HL-60 (cell line): ENCODE measurements at regions not wholly inside any gene's neighbourhood (a gene's known extent, or its start where the extent isn't known, plus 50 kb on each side); places are given as distances from the start of the nearest gene placed in this dataset.

ENCODE experiments used
- TF ChIP-seq, protein P1 (sequence below): IDR thresholded peaks from one replicate; pipeline ENCODE4 v1.5.1; 2011; ENCODE audit warnings: low read length, control low read depth, inconsistent platforms; ENCODE audit not compliant: insufficient read depth
- TF ChIP-seq, protein P2 (sequence below): IDR thresholded peaks from 2 replicates; pipeline ENCODE4 v1.6.1; 2012; ENCODE audit warnings: low read depth; ENCODE audit not compliant: insufficient replicate concordance

DNA sequence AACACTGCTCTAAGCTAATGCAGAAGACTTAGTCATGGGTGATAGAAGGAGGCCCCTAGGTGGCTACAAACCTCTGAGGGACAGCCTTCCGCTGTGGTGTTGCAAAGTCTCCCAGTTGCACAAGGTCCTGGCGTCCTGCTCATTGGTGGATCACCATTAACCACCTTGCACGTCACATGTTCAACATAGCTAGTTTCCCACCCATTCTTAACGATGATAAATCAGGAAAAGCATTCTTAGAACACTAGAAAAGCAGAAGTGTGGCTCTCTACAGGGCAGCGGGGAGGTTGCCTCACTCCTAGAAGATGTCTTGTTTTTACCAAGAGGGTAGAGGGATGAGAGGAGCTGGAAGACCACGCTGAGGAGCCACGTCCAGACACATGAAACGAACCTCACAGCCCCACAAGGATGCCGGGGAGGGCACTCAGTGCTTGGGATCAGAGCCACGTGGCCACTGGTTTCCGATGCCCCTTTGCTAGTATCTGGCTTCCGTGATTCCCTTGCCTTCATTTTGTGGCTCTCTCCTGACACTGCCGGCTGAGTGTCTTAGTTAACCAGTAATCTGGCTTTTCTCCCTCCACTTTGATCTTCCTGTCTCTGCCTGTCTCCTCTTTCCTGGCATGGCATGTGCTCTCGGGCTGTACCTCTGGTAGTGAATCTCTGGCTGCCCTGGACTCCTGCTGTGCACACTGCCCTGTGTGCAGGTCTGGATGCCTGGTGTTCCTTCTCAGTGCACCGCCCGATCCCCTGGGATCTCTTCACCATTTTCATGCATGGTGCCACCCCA, 91.4 kb upstream of the NEDD9 start:
- TF ChIP-seq, protein P1, sequence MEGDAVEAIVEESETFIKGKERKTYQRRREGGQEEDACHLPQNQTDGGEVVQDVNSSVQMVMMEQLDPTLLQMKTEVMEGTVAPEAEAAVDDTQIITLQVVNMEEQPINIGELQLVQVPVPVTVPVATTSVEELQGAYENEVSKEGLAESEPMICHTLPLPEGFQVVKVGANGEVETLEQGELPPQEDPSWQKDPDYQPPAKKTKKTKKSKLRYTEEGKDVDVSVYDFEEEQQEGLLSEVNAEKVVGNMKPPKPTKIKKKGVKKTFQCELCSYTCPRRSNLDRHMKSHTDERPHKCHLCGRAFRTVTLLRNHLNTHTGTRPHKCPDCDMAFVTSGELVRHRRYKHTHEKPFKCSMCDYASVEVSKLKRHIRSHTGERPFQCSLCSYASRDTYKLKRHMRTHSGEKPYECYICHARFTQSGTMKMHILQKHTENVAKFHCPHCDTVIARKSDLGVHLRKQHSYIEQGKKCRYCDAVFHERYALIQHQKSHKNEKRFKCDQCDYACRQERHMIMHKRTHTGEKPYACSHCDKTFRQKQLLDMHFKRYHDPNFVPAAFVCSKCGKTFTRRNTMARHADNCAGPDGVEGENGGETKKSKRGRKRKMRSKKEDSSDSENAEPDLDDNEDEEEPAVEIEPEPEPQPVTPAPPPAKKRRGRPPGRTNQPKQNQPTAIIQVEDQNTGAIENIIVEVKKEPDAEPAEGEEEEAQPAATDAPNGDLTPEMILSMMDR, result peak; percentile 17
- TF ChIP-seq, protein P2, sequence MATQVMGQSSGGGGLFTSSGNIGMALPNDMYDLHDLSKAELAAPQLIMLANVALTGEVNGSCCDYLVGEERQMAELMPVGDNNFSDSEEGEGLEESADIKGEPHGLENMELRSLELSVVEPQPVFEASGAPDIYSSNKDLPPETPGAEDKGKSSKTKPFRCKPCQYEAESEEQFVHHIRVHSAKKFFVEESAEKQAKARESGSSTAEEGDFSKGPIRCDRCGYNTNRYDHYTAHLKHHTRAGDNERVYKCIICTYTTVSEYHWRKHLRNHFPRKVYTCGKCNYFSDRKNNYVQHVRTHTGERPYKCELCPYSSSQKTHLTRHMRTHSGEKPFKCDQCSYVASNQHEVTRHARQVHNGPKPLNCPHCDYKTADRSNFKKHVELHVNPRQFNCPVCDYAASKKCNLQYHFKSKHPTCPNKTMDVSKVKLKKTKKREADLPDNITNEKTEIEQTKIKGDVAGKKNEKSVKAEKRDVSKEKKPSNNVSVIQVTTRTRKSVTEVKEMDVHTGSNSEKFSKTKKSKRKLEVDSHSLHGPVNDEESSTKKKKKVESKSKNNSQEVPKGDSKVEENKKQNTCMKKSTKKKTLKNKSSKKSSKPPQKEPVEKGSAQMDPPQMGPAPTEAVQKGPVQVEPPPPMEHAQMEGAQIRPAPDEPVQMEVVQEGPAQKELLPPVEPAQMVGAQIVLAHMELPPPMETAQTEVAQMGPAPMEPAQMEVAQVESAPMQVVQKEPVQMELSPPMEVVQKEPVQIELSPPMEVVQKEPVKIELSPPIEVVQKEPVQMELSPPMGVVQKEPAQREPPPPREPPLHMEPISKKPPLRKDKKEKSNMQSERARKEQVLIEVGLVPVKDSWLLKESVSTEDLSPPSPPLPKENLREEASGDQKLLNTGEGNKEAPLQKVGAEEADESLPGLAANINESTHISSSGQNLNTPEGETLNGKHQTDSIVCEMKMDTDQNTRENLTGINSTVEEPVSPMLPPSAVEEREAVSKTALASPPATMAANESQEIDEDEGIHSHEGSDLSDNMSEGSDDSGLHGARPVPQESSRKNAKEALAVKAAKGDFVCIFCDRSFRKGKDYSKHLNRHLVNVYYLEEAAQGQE, result no peak
